Osteoblast (primary cell): ENCODE measurements at regions not wholly inside any gene's neighbourhood (a gene's known extent, or its start where the extent isn't known, plus 50 kb on each side); places are given as distances from the start of the nearest gene placed in this dataset.
"Not testable (repeated sequence)": the region's sequence is repeated elsewhere in the genome, so short reads cannot be mapped to it uniquely, and the experiment has no call there.

Experiments used
- DNase-seq: peaks from one replicate; pipeline ENCODE4 v3.0.0; 2011; ENCODE audit warnings: low spot score, mixed read lengths; ENCODE audit not compliant: insufficient read length; ENCODE audit errors: missing footprints
- H2AFZ ChIP-seq: 2 replicates; pipeline ENCODE4 v1.6.0; 2011; ENCODE audit warnings: mild to moderate bottlenecking, low read length
- H3K27ac ChIP-seq: 2 replicates; pipeline ENCODE4 v1.5.1; 2011; ENCODE audit warnings: mild to moderate bottlenecking, low read depth, low read length, moderate library complexity
- H3K27me3 ChIP-seq: 2 replicates; pipeline ENCODE4 v1.6.0; 2012; ENCODE audit warnings: mild to moderate bottlenecking, control low read depth, inconsistent platforms, low read length, moderate library complexity; ENCODE audit not compliant: insufficient read depth
- H3K36me3 ChIP-seq: 2 replicates; pipeline ENCODE4 v1.5.1; 2011; ENCODE audit warnings: mild to moderate bottlenecking, low read length, control low read depth, moderate library complexity; ENCODE audit not compliant: insufficient read depth
- H3K4me1 ChIP-seq: 2 replicates; pipeline ENCODE4 v1.5.1; 2011; ENCODE audit warnings: mild to moderate bottlenecking, low read length, control low read depth, moderate library complexity; ENCODE audit not compliant: insufficient read depth
- H3K4me2 ChIP-seq: 2 replicates; pipeline ENCODE4 v1.6.0; 2011; ENCODE audit warnings: mild to moderate bottlenecking, low read length; ENCODE audit not compliant: insufficient read depth
- H3K4me3 ChIP-seq: fragments of 200-600 bp; sonication (generic); 3 replicates; pipeline ENCODE4 v1.5.1; 2012; ENCODE audit warnings: mild to moderate bottlenecking, low read length, inconsistent platforms; ENCODE audit not compliant: insufficient read depth
- H3K79me2 ChIP-seq: 2 replicates; pipeline ENCODE4 v1.6.0; 2012; ENCODE audit warnings: mild to moderate bottlenecking, low read length, control low read depth, inconsistent platforms; ENCODE audit not compliant: insufficient read depth
- H3K9me3 ChIP-seq: 2 replicates; pipeline ENCODE4 v1.5.1; 2011; ENCODE audit warnings: low read depth, low read length, control low read depth
- H4K20me1 ChIP-seq: 2 replicates; pipeline ENCODE4 v1.6.0; 2012; ENCODE audit warnings: mild to moderate bottlenecking, low read length, control low read depth; ENCODE audit not compliant: insufficient read depth
- TF ChIP-seq, protein P1 (sequence below): IDR thresholded peaks from 2 replicates; pipeline ENCODE4 v1.5.1; 2011; ENCODE audit warnings: mild to moderate bottlenecking, low read depth, low read length, moderate library complexity; ENCODE audit errors: extremely low read depth

DNA sequence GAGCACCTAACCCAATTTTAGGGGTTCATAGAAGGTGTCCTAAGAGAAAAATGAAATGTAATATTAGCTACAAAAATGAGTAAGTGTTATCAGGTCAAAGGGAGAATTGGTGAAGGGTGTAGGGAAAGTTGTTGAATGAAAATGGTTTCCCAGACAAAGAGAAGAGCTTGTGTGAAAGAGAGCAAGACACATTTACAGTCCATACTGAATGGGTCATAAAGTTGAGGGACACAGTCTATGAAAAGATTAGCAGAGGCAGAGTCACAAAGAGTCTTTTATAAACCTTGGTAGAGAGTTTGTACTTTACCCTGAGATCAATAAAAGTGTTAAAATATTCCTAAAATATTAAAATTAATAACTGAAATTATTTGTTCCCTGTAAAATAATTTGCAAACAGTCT lies 759.4 kb downstream of the DIAPH3 start:
- Histone ChIP-seq H3K9me3 (peaks cover 2% of the 10 kb centered on the region), H3K4me2 (no peak overlapping the region), H2AFZ (no peak overlapping the region), H3K27me3 (no peaks in the 10 kb centered on the region), H3K4me1 (no peaks in the 10 kb centered on the region), H3K4me3 (no peak overlapping the region), H4K20me1 (no peaks in the 10 kb centered on the region), H3K36me3 (no peaks in the 10 kb centered on the region), H3K79me2 (no peaks in the 10 kb centered on the region), H3K27ac (no peak overlapping the region)
- DNase-seq = no peak
- TF ChIP-seq, protein P1, sequence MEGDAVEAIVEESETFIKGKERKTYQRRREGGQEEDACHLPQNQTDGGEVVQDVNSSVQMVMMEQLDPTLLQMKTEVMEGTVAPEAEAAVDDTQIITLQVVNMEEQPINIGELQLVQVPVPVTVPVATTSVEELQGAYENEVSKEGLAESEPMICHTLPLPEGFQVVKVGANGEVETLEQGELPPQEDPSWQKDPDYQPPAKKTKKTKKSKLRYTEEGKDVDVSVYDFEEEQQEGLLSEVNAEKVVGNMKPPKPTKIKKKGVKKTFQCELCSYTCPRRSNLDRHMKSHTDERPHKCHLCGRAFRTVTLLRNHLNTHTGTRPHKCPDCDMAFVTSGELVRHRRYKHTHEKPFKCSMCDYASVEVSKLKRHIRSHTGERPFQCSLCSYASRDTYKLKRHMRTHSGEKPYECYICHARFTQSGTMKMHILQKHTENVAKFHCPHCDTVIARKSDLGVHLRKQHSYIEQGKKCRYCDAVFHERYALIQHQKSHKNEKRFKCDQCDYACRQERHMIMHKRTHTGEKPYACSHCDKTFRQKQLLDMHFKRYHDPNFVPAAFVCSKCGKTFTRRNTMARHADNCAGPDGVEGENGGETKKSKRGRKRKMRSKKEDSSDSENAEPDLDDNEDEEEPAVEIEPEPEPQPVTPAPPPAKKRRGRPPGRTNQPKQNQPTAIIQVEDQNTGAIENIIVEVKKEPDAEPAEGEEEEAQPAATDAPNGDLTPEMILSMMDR = no peak

DNA sequence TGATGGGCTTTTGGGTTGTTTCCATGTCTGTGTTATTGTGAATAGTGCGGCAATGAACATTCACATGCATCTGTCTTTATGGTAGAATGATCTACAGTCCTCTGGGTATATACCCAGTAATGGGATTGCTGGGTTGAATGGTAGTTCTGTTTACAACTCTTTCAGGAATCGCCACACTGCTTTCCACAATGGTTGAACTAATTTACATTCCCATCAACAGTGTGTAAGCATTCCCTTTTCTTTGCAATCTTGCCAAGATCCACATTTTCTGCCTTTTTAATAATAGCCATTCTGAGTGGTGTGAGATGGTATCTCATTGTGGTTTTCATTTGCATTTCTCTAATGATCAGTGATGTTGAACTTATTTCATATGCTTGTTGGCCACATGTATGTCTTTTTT lies 756.5 kb downstream of the DIAPH3 start:
- H3K4me2 ChIP-seq, H3K79me2 ChIP-seq, H3K27ac ChIP-seq, H3K9me3 ChIP-seq, H3K4me3 ChIP-seq, H3K36me3 ChIP-seq, H3K4me1 ChIP-seq, H4K20me1 ChIP-seq, DNase-seq, H2AFZ ChIP-seq, H3K27me3 ChIP-seq: not testable (repeated sequence)

DNA sequence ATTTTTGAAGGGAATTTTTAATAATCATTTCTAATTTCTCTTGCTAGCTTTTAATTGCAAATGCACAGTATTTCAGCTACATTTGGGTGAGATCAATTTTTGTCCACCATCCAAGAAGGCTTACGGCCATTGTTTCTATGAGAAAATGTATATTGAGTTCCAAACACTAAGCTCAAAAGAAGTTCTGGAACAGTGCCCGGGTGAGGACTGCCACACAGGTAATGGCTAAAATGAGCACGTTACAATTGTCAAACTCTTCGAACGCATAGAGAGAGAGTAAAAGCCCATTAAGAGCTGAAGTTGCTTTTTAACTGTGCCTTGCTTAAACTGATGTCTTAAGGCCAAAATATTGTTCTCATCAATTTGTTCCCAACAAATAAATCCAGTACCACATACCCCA lies 755.0 kb downstream of the DIAPH3 start:
- TF ChIP-seq, protein P1 = no peak
- peaks cover 2% of the 10 kb centered on the region for H3K9me3 ChIP-seq
- no peaks in the 10 kb centered on the region for H3K4me1 ChIP-seq
- H4K20me1 ChIP-seq = no peaks in the 10 kb centered on the region
- H3K27ac ChIP-seq = no peak overlapping the region
- H3K27me3 ChIP-seq = no peaks in the 10 kb centered on the region
- no peak overlapping the region for H3K4me3 ChIP-seq
- DNase-seq = no peak
- no peaks in the 10 kb centered on the region for H3K36me3 ChIP-seq
- H3K4me2 ChIP-seq = no peak overlapping the region
- no peaks in the 10 kb centered on the region for H3K79me2 ChIP-seq
- H2AFZ ChIP-seq = no peak overlapping the region

DNA sequence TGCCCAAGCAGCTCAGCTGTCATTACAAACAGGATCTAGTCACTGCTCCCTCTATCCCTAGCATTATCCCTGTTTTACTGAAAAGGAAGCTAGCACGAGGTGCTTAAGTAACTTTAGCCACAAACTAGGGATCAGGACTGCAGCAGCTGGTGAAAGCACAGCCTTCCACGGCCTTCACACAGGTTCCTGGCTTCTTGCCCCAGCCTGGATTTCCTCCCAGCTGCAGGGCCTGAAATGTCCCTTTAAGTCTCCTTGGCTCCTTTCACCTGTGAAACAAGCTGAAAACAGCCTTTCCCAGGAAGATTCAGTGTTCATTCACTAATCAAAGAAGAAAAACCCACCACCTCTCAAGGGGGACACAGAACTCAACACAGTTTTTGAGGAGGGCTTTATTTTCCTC lies 754.5 kb downstream of the DIAPH3 start:
- H4K20me1 ChIP-seq = no peaks in the 10 kb centered on the region
- no peaks in the 10 kb centered on the region for H3K27me3 ChIP-seq
- no peak overlapping the region for H3K4me2 ChIP-seq
- TF ChIP-seq, protein P1 = no peak
- no peak overlapping the region for H2AFZ ChIP-seq
- no peaks in the 10 kb centered on the region for H3K79me2 ChIP-seq
- no peak overlapping the region for H3K27ac ChIP-seq
- no peaks in the 10 kb centered on the region for H3K4me1 ChIP-seq
- H3K4me3 ChIP-seq = no peak overlapping the region
- no peak for DNase-seq
- H3K36me3 ChIP-seq = no peaks in the 10 kb centered on the region
- peaks cover 2% of the 10 kb centered on the region for H3K9me3 ChIP-seq
